GM12878 (cell line): ENCODE measurements at regions not wholly inside any gene's neighbourhood (a gene's known extent, or its start where the extent isn't known, plus 50 kb on each side); places are given as distances from the start of the nearest gene placed in this dataset.

ENCODE experiments used
- CBFB ChIP-seq: IDR thresholded peaks from 2 replicates; pipeline ENCODE4 v1.6.1; 2016; ENCODE audit warnings: antibody characterized with exemption, low read depth
- CTCF ChIP-seq, 3 experiments: IDR thresholded peaks in 2 of 3; conservative IDR thresholded peaks in 1 of 3; 2 replicates each; pipeline ENCODE4 v1.5.1; 2011; ENCODE audit warnings: low read depth in 3 of 3, low read length in 3 of 3, mild to moderate bottlenecking in 3 of 3, control low read depth in 2 of 3, moderate library complexity in 2 of 3, inconsistent platforms in 1 of 3, mixed read lengths in 1 of 3; ENCODE audit not compliant: control insufficient read depth in 2 of 3, insufficient read depth in 1 of 3; ENCODE audit errors: extremely low read depth in 1 of 3
- EZH2 ChIP-seq: IDR thresholded peaks from 2 replicates; pipeline ENCODE4 v1.6.1; 2012; ENCODE audit warnings: low read depth, mild to moderate bottlenecking, control low read depth, inconsistent platforms, low read length, borderline replicate concordance; ENCODE audit not compliant: control insufficient read depth
- GABPA ChIP-seq: IDR thresholded peaks from 2 replicates; pipeline ENCODE4 v1.6.1; 2014; ENCODE audit warnings: antibody characterized with exemption, low read depth, mild to moderate bottlenecking, inconsistent platforms
- GATAD2B ChIP-seq: fragments of 450-650 bp; conservative IDR thresholded peaks from 2 replicates; pipeline ENCODE4 v1.6.1; 2017; ENCODE audit warnings: low read depth, mild to moderate bottlenecking, moderate library complexity
- HSF1 ChIP-seq: fragments of 150-350 bp; IDR thresholded peaks from 2 replicates; pipeline ENCODE4 v1.6.1; 2014; ENCODE audit warnings: mild to moderate bottlenecking, low read depth, low read length
- JUNB ChIP-seq: IDR thresholded peaks from 2 replicates; pipeline ENCODE4 v1.6.1; 2016; ENCODE audit warnings: antibody characterized with exemption, mild to moderate bottlenecking
- MEF2A ChIP-seq: IDR thresholded peaks from 2 replicates; pipeline ENCODE4 v1.6.1; 2011; ENCODE audit warnings: low read depth, mild to moderate bottlenecking, low read length, moderate library complexity; ENCODE audit not compliant: insufficient read depth
- NR2F1 ChIP-seq: fragments of 450-650 bp; conservative IDR thresholded peaks from 2 replicates; pipeline ENCODE4 v1.6.1; 2017; ENCODE audit warnings: mild to moderate bottlenecking
- PBX3 ChIP-seq: IDR thresholded peaks from 2 replicates; pipeline ENCODE4 v1.6.1; 2011; ENCODE audit warnings: mild to moderate bottlenecking, low read depth, low read length, moderate library complexity; ENCODE audit not compliant: insufficient replicate concordance
- WRNIP1 ChIP-seq: IDR thresholded peaks from 2 replicates; pipeline ENCODE4 v1.6.1; 2011; ENCODE audit warnings: low read depth, low read length, improper control_type of control experiment, borderline replicate concordance
- YBX1 ChIP-seq: fragments of 450-650 bp; IDR thresholded peaks from 2 replicates; pipeline ENCODE4 v1.6.1; 2016; ENCODE audit warnings: antibody characterized with exemption
- YY1 ChIP-seq: IDR thresholded peaks from 2 replicates; pipeline ENCODE4 v1.6.1; 2011; ENCODE audit warnings: low read depth, mild to moderate bottlenecking, low read length

GRCh38 chr1:36621531-36621930 is 138.8 kb upstream of the CSF3R start:
- TF ChIP-seq GATAD2B, result no peak
- no peak for TF ChIP-seq PBX3
- no peak for TF ChIP-seq WRNIP1
- no peak for TF ChIP-seq CTCF (IDR thresholded peaks at IDR 0.05 in 2 of 3, conservative IDR thresholded peaks at IDR 0.05 in 1 of 3; ENCODE audit: control insufficient read depth in 2 of 3, extremely low read depth in 1 of 3, insufficient read depth in 1 of 3, low read depth in 3 of 3, low read length in 3 of 3)
- no peak for TF ChIP-seq MEF2A
- no peak for TF ChIP-seq HSF1
- TF ChIP-seq EZH2, result no peak
- no peak for TF ChIP-seq YBX1
- no peak for TF ChIP-seq YY1
- no peak for TF ChIP-seq GABPA
- TF ChIP-seq NR2F1, result no peak
- TF ChIP-seq CBFB, result no peak
- no peak for TF ChIP-seq JUNB
